Esophagus mucosa (tissue), 1 donor: ENCODE measurements at regions not wholly inside any gene's neighbourhood (a gene's known extent, or its start where the extent isn't known, plus 50 kb on each side); places are given as distances from the start of the nearest gene placed in this dataset.

Source experiments
- ATAC-seq: fragments of 200-7000 bp; cut with Tn5 transposase; one replicate; pipeline ENCODE4 v1.9.1; 2020
- donor health status: DM: yes; HTN: yes; CAD: no.

DNA sequence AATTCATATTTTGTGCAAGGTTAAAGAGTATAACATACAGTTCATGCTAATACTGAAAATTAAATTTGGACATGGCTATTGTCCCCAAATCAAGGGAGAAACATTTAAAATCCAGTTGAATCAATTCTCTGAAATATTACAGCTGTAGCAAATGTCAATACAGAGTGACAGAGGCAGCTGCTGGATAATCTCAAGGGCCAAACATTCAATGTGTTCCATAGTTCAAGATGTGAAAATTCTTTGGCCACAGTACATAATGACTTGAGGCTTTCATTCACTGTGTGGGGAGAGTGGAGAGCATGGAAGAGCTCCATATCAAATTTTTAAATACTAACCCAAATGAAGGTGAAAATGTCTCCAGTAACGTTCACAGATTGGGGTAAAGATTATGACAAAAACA lies 1192.8 kb upstream of the CADM2 start:
- no peak for ATAC-seq

DNA sequence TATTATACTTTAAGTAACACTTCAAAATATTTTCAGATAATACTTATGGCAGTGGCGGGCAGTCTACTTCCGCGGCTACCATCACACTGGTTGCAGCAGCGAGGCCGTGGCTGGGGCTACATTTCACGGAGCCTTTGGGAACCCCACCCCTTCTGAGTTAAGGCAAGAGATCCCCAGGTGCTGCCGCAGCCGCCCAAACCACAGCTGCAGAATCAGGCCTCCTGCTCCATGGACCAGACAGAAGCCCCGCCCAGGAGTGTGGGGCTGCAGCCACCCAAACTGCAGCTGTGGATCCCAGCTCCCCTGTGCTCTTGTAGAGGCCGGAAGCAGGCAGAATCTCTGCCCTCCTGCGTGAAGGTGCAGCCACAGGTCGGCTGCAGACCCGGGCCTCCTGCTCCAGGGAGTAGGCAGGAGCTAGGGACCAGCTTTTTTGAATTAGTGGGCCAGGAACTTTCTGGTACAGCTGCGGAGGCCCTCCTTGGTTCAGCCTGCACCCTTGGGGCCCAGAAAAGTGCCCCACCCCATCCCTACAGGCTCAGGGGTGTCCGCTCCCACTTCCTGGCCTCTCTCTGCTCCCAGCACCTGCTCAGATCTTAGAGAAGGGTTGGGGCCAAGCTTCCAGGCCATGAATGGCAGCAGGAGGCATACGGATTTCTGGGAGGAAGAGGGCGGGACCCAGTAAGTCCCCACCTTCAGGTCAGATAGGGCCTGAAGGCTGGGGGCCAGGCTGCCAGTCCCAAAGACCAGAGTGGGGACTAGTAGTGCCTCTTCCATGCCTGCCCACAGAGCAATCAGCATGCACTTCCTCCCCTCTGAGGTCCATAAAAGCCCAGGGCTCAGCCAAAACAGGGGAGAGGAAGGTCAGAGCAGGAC lies 1188.8 kb upstream of the CADM2 start:
- ATAC-seq: no peak

DNA sequence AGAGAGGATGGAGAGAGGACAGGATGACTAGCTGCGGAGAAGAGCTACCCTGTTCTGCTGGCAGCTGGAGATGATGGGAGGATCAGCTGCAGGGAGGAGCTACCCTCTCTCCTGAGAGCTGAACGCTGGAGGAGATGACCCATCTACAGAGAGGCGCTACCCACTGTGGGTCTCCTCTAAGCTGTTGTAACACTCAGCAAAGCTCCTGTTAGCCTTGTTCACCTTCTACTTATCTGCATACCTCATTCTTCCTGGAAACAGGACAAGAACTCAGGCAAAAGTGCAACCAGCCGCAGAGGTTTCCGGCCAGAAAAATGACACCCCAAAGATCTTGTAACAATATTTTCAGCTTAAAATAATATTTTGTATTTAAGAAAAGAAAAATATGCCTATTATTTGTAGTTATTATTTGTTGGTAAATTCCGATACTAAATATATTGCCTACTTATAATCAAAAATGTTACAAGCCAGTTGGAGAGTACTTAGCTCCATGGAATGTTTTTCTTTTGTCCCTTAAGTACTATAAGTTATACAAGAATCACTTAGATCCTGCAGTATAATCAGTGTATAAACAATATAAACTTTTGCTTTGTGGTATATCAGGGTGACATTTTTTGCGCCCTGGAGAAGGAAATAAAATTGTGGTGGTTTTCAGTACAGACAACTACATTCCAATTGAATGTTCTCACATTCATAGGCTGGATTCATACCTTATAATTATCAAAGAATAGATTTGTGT lies 1188.0 kb upstream of the CADM2 start:
- no peak for ATAC-seq

DNA sequence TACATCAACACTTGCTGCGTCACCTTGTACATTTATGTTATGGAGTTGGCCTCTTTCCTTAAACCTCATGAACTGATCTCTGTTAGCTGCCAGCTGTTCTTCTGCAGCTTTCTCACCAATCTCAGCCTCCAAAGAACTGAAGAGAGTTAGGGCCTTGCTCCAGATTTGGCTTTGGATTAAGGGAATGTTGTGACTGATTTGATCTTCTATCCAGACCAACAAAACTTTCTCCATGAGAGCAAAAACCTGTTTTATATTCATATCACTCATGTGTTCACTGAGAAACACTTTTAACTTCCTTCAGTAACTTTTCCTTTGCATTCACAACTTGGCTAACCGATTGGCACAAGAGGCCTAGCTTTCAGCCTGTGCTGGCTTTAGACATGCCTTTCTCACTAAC lies 1156.0 kb upstream of the CADM2 start:
- no peak for ATAC-seq

DNA sequence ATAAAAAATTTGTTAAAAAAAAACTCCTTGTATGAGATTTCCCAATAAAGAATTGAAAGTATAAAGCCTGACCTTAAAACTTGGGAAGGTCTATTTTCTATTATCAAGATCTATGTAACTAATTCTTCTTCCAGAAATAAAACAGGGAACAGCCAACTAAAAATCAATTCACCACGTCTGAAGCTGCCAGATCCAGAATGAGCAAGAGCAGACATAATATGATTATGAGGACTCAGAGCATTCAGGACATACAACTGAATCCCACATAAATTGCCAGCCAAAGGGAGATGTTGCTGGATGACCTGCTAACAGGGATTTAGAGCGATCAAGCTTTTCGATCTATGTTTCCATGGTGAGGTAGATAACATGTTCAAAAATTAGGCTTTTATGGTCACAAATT lies 1151.3 kb upstream of the CADM2 start:
- no peak for ATAC-seq

DNA sequence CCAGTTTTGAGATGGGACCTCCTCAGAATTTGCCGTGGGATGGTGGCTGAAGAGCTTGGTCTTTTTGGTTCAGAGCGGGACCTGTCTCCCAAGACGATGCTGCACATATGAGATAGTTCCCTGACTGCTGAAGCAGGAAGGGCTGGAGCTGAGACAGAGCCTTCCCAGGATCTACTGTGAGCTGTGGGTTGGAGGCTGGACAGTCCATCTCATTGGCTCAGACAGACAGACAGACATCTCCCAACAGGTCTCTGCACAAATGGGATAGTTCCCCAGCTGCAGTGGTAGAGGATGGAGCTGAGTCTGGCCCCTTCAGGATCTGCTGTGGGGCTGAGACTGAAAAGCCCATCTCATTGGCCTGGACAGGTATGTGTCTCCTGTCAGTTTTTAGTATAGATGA lies 1145.6 kb upstream of the CADM2 start:
- no peak for ATAC-seq

DNA sequence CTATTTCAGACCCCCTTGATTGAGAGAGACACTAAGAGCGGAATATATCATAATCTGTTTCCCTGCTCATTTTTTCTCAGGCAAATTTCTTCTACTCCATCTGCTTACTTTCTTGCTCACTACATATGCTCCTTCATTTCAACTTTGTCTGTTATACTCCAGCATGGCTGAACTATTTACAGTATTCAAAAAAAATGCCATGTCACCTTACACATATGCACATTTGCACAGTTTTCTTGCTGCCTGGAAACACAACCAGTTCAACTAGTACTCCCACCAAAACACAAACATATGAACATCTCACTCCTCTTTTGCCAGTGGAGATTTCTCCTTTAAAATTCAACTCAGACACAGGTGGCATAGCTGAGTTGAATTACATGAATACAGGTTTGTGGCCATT lies 1142.1 kb upstream of the CADM2 start:
- no peak for ATAC-seq

DNA sequence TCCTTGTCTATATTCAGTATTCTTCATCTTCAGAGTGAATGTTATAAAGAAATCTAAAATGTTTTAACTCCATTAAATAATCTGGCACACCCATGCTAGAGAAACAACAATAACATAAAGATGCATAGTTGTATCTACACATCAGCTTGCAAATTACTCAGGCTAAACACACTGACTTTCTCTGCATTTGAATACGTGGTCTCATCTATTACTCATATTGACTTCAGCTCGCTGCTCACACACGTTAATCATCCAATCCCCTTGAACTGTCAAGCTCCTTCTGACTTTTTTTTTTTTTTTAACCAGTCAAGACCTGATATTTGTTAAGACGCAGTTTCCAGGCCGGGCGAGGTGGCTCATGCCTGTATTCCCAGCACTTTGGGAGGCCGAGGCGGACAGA lies 1137.3 kb upstream of the CADM2 start:
- no peak for ATAC-seq

DNA sequence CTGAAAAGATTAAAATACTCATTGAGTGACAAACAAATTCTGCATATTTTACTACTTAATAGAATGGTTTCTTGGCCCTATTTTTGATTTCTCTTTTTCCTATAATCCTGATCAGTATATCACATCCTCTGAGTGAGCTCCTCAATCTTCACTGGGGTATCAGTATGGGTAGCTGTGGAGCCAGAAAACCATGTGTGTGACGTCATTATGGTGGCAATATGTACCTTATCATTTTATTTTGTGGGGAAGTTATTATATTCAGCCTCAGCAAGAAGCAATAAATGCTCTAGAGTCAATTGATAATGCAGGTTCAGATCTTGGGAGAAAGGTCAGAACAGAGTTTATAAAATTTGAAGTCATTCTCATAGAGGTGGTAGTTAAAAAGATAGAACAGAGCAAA lies 1135.7 kb upstream of the CADM2 start:
- no peak for ATAC-seq

DNA sequence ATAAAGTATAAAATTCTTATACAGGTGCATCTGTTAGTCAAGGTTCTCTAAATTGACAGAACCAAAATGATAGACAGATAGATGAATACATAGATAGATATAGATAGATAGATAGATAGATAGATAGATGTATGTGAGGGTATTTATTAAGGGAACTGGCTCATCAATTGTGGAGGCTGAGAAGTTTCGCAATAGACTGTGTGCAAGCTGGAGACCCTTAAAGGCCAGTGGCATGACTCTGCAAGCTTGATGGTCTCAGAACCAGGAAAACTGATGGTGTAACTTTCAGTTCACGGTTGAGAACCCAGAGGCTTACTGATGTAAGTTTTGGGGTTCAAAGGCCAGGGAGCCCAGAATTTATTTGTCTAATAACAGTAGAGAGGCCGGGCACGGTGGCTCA lies 1123.7 kb upstream of the CADM2 start:
- ATAC-seq: no peak

DNA sequence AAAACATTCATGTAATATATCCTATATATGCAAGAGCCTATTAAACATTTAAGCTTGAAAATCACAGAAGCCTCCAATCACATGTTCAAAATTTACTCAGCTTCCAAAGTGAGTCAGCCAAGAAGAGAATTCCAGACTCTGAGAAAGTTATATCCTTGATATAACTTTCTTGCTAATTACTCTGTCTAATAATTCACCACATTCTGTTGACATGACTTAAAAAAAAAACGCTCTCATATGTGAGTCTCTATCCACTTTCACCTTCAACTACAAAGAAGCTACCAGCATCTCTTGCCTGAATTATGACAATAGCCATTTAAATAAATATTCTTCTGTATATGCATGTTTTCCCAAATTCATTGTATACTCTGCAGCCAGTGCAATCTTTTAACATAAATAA lies 1116.3 kb upstream of the CADM2 start:
- no peak for ATAC-seq

DNA sequence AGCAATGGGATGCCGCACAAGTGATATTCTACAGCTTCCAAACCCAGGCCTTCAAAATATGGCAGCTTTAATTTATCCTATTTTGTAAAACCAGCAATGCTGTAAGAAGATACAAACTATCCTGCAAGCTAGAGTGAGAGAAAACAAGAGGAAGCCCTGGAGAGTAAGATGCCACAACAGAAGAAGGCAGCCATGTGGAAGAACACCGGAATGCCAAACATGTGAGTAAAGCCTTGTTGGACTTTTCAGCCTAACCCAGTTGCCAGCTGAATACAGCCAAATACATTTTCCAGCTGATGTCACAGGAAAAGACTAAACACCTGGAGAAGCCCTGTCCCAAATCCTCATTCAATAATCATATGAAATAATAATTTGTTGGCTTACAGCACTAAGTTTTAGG lies 1115.1 kb upstream of the CADM2 start:
- no peak for ATAC-seq

DNA sequence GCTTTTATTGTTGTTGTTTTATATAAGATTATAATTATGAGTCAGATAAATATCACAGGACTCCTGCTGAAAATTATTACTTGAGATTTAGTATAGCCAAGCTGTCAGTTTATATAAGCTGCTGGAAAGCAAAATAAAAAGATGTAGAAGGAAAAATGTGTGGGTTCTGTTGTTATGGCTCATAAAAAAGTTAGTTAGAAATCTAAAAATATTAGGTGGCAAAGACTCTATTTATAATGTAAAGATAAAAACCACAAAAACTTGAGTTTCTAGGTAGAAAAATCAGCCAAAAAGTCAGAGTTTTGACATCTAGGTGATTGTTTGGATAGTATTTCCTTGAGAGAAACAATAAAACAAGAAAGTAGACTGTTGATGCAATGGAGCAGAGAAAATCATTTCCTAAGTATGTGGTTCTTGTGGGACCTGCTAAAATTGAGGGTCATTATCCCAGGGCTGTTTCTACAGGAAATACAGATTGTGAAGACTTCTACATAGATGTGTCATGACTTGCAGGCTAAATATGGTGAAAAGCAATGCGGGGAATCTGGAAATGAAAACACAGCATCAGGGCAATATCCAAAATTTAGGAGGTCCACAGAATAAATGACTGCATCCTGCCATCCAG lies 1109.6 kb upstream of the CADM2 start:
- ATAC-seq: no peak

DNA sequence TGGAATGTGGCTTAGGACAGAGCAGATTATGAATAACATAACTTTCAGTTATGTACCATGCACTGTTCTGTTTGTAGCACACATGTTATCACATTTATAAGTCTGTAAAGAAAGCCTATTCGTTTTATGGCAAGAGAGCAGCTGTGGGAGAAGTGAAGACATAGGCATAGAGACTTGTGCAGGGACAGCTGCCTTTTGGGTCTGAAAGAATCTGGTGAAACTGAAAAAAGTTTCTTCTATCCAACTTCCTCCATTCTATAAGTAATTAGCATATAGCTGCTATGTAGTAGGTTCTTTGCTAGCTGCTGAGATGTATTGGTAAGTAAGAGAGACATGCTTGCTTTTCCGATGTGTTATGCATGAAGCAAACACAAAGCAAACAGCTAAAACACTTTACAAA lies 1095.4 kb upstream of the CADM2 start:
- no peak for ATAC-seq

DNA sequence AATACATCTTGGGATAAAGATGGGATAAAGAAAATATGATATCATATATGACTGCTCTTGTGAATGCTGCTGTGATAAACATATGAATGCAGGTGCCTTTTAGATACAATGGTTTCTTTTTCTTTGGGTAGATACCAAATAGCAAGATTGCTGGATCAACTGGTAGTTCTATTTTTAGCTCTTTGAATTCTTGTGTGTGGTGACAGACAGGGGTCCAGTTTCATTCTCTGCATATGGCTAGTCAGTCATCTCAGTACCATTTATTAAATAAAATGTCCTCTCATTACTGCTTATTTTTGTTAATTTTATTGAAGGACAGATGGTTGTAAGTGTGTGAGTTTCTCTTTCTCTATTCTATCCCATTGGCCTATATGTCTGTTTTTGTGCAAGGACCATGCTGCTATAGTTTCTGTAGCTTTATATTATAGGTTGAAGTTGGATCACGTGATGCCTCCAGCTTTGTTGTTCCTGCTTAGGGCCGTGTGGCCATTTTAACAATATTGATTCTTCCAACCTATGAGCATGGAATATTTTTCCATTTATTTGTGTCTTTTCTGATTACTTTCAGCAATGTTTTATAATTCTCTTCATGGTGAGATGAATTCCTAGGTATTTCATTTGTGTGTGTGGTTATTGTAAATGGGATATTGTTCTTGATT lies 1089.8 kb upstream of the CADM2 start:
- ATAC-seq: no peak

DNA sequence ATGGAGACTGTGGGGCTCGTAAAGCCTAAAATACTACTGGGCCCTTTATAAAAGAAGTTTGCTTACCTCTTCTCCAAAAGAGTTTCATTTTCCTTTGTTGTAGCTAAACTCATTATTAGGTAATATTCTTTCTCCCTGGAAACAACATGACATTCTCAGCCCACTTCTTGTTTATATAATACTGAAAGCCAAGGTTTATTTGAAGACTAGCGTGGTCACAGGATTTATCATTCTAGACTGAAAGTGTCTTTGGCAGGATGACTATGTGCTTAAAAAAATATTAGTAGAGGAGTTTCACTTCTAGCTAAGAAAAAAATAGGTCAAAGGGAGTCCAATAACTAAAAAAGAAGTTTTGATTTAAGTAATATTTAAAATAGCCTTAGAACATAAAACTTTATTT lies 1085.2 kb upstream of the CADM2 start:
- no peak for ATAC-seq

DNA sequence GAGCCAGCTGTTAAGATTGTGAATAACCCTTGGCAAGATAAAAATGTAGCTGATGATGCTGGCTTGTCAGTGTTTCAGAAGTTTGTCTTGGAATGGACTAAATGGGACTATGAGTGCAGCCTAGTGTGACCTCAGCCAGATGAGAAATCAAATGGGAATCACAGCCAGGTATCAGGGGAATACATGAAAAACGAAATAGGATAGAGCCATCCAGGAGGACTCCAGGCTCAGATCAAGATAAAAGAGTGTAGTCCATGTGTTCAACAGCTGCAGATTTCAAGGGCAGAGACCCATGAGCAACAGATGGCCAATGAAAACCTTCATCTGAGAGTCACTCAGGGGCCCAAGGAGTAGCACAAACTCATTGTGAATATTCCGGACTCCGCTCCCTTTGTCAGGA lies 1080.9 kb upstream of the CADM2 start:
- no peak for ATAC-seq

DNA sequence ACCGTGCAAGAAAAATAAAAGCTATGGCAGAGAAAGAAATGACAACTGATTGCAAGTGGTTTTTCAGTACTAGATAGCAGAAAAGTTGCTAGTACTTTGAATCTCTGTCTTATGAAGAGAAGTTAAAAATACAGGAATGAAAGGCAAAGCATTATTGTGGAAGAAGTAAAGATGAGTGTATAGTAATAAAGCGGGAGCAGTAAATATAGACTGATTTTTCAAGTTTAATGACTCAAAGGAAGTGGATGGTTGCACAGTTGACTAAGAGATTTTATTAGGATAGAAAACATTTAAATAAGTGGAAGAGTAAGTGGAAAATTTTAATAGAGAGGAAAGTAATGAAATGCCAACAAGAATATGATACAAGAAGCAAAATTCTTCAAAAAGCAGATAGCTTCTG lies 1076.1 kb upstream of the CADM2 start:
- ATAC-seq: no peak

DNA sequence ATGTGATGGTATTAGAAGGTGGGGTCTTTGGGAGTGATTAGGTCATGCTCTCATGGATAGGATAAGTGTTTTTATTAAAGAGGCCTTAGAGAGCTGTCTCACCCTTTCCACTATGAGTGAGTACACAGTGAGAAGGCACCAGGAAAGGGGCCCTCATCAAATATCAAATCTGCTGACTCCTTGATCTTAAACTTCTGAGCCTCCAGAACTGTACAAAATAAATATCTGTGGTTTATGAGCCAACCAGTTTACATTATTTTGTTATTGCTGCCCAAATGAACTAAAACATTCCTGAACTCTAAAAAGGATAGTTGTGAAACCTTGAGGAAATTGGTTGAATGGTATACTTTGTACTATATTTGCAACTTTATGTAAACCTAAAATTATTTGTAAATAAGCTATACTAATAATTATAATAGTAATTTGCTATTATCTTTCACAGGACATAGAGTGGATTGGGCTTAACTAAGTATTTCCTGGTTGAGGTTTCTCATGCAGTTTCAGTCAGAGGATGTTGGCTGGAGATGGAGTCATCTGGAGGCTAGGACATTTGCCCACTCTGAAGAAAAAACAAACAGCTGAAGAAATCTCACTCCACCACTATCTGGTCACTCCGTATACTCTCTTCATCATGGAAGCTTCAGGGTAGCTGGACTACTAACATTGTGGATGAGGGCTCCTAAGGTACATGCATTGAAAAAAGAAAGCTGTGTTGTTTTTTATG lies 1068.6 kb upstream of the CADM2 start:
- no peak for ATAC-seq

DNA sequence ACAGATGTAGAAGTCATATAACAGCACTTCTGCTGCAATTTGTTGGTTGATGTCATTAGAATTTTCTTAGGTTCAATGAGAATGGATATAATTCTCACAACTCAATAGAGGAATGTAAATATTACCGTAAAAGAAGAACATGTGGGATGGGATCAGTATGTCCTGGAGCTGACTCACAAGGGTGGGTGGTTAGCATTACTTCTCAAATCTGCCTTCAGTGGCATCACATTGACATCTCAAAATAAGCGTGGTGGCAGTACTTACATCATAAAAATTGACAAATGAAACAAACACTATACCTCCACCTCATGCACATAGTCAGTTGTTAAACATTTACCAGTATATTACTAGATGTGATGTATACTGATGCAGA lies 1068.0 kb upstream of the CADM2 start:
- no peak for ATAC-seq

DNA sequence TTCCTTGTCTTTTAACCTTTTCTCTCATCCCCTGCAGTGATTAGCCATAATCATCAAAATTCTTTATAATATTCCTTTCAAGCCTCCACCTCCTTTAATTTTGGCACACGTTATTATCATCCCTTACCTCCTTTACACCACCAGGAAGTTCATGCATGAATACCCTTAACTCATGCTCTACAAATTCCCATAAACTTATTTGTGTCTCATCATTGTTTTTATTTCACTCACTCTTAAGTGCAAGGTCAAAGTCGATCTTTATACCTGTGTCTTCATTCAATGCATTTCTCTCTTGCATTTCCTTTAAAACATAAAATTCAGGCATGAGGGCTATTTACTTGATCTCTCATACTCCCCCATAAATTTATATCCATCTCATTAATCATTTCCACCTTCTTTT lies 1064.6 kb upstream of the CADM2 start:
- no peak for ATAC-seq

DNA sequence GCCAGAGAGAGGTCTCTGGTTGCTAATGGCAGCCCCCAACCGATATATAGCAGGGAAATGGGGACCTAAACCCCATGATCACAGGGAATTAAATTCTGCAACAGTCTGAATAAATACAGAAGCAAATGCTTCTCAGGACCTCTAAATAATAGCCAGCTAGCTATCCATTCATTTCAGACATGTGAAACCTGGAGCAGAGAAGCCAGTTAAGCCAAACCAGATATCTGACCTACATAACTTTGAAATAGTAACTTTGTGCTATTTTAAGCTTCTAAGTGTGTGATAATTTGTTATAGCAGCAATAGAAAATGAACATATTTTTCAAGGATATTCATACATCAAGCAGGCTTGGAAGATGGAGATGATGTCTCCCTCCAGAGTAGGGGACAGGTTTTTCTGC lies 1062.9 kb upstream of the CADM2 start:
- no peak for ATAC-seq
